Pancreas (tissue), 10 donors: ENCODE measurements at regions not wholly inside any gene's neighbourhood (a gene's known extent, or its start where the extent isn't known, plus 50 kb on each side); places are given as distances from the start of the nearest gene placed in this dataset.

Experiments used
- ATAC-seq, 4 donors: fragments of 200-7000 bp; cut with Tn5 transposase; one replicate each; pipeline versions ENCODE4 v1.8.0 to v1.9.1; 2020; ENCODE audit warnings: mild to moderate bottlenecking in 4 of 4, moderate library complexity in 4 of 4
- DNase-seq, 6 donors: peaks; one replicate each; pipeline ENCODE4 v3.0.0-alpha.2; 2020
- FAIRE-seq: peaks from 2 replicates; lab custom pipeline; 2012; peaks lifted over from hg19 to GRCh38; lab: Jason Lieb, UNC
- H3K27ac ChIP-seq, 4 donors: fragments of 200-600 bp; sonication (generic); 1 replicate in 3 of 4; 2 replicates in 1 of 4; pipeline versions ENCODE4 v1.5.0 to v1.8.0; 2020
- H3K27me3 ChIP-seq, 4 donors: fragments of 200-600 bp; one replicate each; pipeline ENCODE4 v1.8.0; 2021
- H3K36me3 ChIP-seq, 3 donors: fragments of 200-600 bp; sonication (generic) in 1 of 3; one replicate each; pipeline versions ENCODE4 v1.5.0 to v1.8.0; 2020 to 2021
- H3K4me1 ChIP-seq, 3 donors: fragments of 200-600 bp; one replicate each; pipeline ENCODE4 v1.8.0; 2021
- H3K4me3 ChIP-seq, 4 donors: fragments of 200-600 bp; sonication (generic) in 2 of 4; one replicate each; pipeline versions ENCODE4 v1.5.0 to v1.8.0; 2020 to 2021
- H3K9me3 ChIP-seq, 4 donors: fragments of 200-600 bp; one replicate each; pipeline ENCODE4 v1.8.0; 2021
- CTCF ChIP-seq, 4 donors: fragments of 200-600 bp; sonication (generic) in 3 of 4; IDR thresholded peaks; one replicate each; pipeline versions ENCODE4 v1.5.0 to v1.8.0; 2021; ENCODE audit warnings: antibody characterized with exemption in 4 of 4
- WGBS, 2 donors: extraction: QIAGEN DNeasy Blood & Tissue Kit; methylation state at CpG; one replicate each; pipeline ENCODE4 v1.1.7; 2013; 5-methylcytosine and 5-hydroxymethylcytosine counted together
- intact Hi-C, 3 donors: fragments of 100-400 bp; cut with DNase I; formaldehyde crosslinking; loops; one replicate each; pipeline versions ENCODE4 v1.11.1 to v1.14.2; 2022
- donor health status: healthy with polysubstance abuse.
- donor health status: DM: no; HTN: no; CAD: no; lungs with moderate emphysema.
- donor health status: DM: no; HTN: no; CAD: no.
- donor health status: control.
- donor health status: control.
- donor health status: Bipolar disorder and iron deficiency.
- donor health status: DM: yes; HTN: yes; CAD: no.
- donor health status: DM: no; HTN: no; CAD: no.
- donor health status: DM: no; HTN: no; CAD: no.
- donor health status: DM: yes; HTN: yes; CAD: no.

GRCh38 chr10:129285459-129285858 lies 181.6 kb upstream of the MGMT start:
- no peak overlapping the region for H3K27ac ChIP-seq
- ATAC-seq = no peak
- H3K27me3 ChIP-seq = peaks cover 0 to 6% (median under 1%) of the 10 kb centered on the region in 4 donors
- no peaks in the 10 kb centered on the region for H3K9me3 ChIP-seq
- H3K4me3 ChIP-seq = no peak overlapping the region
- WGBS, 2 donors = 70 to 73% methylated on average over 5 of the region's 5 CpGs
- H3K4me1 ChIP-seq = no peaks in the 10 kb centered on the region
- no peak for TF ChIP-seq CTCF (IDR thresholded peaks at IDR 0.05)
- DNase-seq = no peak
- no peak for FAIRE-seq
- no peaks in the 10 kb centered on the region for H3K36me3 ChIP-seq
- intact Hi-C loops = no loop called here

- TF ChIP-seq CTCF (IDR thresholded peaks at IDR 0.05) = no peak
- 43 to 58% methylated on average over 6 of the region's 6 CpGs for WGBS, 2 donors
- no peak for ATAC-seq
- no peaks in the 10 kb centered on the region for H3K9me3 ChIP-seq
- no peak for DNase-seq
- no peak for FAIRE-seq
- no peaks in the 10 kb centered on the region for H3K27me3 ChIP-seq
- no peak overlapping the region for H3K4me3 ChIP-seq
- no peaks in the 10 kb centered on the region for H3K36me3 ChIP-seq
- no peaks in the 10 kb centered on the region for H3K4me1 ChIP-seq
- no peak overlapping the region for H3K27ac ChIP-seq
- intact Hi-C loops = no loop called here
These were observed 177.9 kb upstream of the MGMT start for GRCh38 chr10:129288999-129289584.

- TF ChIP-seq CTCF (IDR thresholded peaks at IDR 0.05) = no peak
- peaks cover 0 to 3% (median 0%) of the 10 kb centered on the region in 4 donors for H3K27me3 ChIP-seq
- no peak for ATAC-seq
- intact Hi-C loops = no loop called here
- no peaks in the 10 kb centered on the region for H3K9me3 ChIP-seq
- no peaks in the 10 kb centered on the region for H3K4me1 ChIP-seq
- H3K36me3 ChIP-seq = no peaks in the 10 kb centered on the region
- no peak overlapping the region for H3K27ac ChIP-seq
- WGBS, 2 donors = 44 to 67% methylated on average over 2 of the region's 2 CpGs
- no peak overlapping the region for H3K4me3 ChIP-seq
- no peak for DNase-seq
- FAIRE-seq = no peak
These were observed 172.9 kb upstream of the MGMT start for GRCh38 chr10:129293991-129294700.

GRCh38 chr10:129294944-129295343 lies 172.1 kb upstream of the MGMT start:
- no peak for FAIRE-seq
- no peak for DNase-seq
- no peaks in the 10 kb centered on the region for H3K36me3 ChIP-seq
- H3K9me3 ChIP-seq = no peaks in the 10 kb centered on the region
- 61 to 72% methylated on average over 3 of the region's 3 CpGs for WGBS, 2 donors
- H3K4me3 ChIP-seq = no peak overlapping the region
- peaks cover 0 to 3% (median 0%) of the 10 kb centered on the region in 4 donors for H3K27me3 ChIP-seq
- TF ChIP-seq CTCF (IDR thresholded peaks at IDR 0.05) = no peak
- no peaks in the 10 kb centered on the region for H3K4me1 ChIP-seq
- no peak overlapping the region for H3K27ac ChIP-seq
- no peak for ATAC-seq
- intact Hi-C loops = no loop called here

GRCh38 chr10:129305046-129305445 lies 162.0 kb upstream of the MGMT start:
- H3K27me3 ChIP-seq = peaks cover 0 to 12% (median 0%) of the 10 kb centered on the region in 4 donors
- no peak overlapping the region for H3K27ac ChIP-seq
- intact Hi-C loops = no loop called here
- H3K9me3 ChIP-seq = no peaks in the 10 kb centered on the region
- DNase-seq (no peak), FAIRE-seq (no peak), ATAC-seq (no peak)
- TF ChIP-seq CTCF (IDR thresholded peaks at IDR 0.05) = no peak
- no peaks in the 10 kb centered on the region for H3K36me3 ChIP-seq
- WGBS, 2 donors = 19 to 32% methylated on average over 5 of the region's 5 CpGs
- no peaks in the 10 kb centered on the region for H3K4me1 ChIP-seq
- H3K4me3 ChIP-seq = no peak overlapping the region
